Stimulated activated effector memory CD8-positive, alpha-beta T cell treated with anti-CD3 and anti-CD28 coated beads, Interleukin-12 subunit alpha, Interleukin-12 subunit beta, amount 100 ng/mL, for 72 hours (primary cell): ENCODE measurements at regions not wholly inside any gene's neighbourhood (a gene's known extent, or its start where the extent isn't known, plus 50 kb on each side); places are given as distances from the start of the nearest gene placed in this dataset.
A peak's percentile ranks its signal among the peaks of the same experiment; 100 is the strongest.

Source experiments
- ATAC-seq: fragments of 150-1000 bp; cut with Tn5 transposase; 2 replicates; pipeline ENCODE4 v1.10.0; 2021
- DNase-seq, 2 donors: peaks; one replicate each; pipeline ENCODE4 v3.0.0; 2021 to 2022; ENCODE audit warnings: low spot score in 2 of 2
- H3K27ac Mint-ChIP-seq: one replicate; pipeline ENCODE4 v1.8.0; 2022; ENCODE audit warnings: mild to moderate bottlenecking, mixed read lengths
- H3K36me3 Mint-ChIP-seq: one replicate; pipeline ENCODE4 v1.8.0; 2022; ENCODE audit warnings: mild to moderate bottlenecking, mixed read lengths
- H3K4me1 Mint-ChIP-seq: one replicate; pipeline ENCODE4 v1.8.0; 2022; ENCODE audit warnings: mixed read lengths
- H3K4me3 Mint-ChIP-seq: one replicate; pipeline ENCODE4 v1.8.0; 2022; ENCODE audit warnings: mild to moderate bottlenecking, mixed read lengths
- H3K9me3 Mint-ChIP-seq: one replicate; pipeline ENCODE4 v1.8.0; 2022; ENCODE audit warnings: mixed read lengths

DNA sequence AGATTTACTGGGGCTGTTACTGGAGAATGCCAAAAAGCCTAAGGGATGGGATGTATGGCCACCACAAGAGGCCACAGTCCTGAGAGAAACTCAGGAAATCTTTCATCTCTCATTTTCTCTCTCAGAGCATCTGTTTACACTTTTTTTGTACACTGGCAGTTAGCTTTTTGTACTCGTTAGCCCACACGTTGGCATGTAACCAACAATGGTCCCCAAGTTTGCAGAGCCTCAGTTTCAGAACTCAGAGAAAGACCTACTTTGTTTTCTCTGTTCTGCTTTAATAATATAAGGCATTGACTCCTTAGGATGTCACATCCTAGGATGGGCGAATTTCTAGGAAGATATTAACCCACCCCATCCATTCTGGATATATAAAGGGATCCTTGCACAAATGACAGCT lies 183.5 kb downstream of the SUCNR1 start:
- Mint-ChIP-seq H3K9me3 (no peaks in the 10 kb centered on the region), H3K4me1 (no peaks in the 10 kb centered on the region), H3K4me3 (no peak overlapping the region), H3K36me3 (no peaks in the 10 kb centered on the region), H3K27ac (no peak overlapping the region)
- no peak for ATAC-seq
- no peak for DNase-seq

DNA sequence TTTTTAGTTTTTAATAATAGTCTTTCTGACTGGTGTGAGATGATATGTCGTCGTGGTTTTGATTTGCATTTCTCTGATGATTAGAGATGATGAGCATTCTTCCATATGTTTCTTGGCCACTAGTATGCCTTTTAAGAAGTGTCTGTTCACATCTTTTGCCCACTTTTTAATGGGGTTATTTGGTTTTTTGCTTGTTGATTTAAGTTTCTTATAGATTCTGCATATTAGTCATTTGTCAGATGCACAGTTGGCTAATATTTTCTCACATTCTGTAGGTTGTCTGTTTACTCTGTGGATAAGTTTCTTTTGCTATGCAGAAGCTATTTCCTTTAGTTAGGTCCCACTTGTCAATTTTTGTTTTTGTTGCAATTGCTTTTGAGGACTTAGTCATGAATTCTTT lies 185.4 kb downstream of the SUCNR1 start:
- no peaks in the 10 kb centered on the region for H3K9me3 Mint-ChIP-seq
- H3K4me3 Mint-ChIP-seq, result no peak overlapping the region
- H3K4me1 Mint-ChIP-seq, result no peaks in the 10 kb centered on the region
- ATAC-seq (no peak), DNase-seq (no peak)
- no peak overlapping the region for H3K27ac Mint-ChIP-seq
- no peaks in the 10 kb centered on the region for H3K36me3 Mint-ChIP-seq

DNA sequence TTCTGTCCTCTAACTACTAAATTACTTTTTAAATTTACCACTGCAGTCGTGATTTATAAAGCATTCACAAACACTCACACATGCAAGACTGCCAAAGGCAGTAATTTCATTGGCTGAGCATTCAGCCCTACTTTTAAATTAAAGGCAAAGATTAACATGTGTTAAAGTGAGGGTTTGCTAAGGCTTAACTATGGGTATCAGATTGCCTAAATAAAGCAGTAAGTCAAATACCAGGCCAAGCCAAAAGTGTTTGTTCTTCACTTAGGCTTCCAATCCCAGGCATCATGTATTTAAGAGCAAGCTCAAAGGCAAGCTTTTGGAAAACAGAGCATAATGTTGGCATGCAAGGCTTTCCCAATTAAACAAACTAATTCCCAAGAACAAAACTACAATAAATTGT lies 187.3 kb downstream of the SUCNR1 start:
- Mint-ChIP-seq H3K36me3 (no peaks in the 10 kb centered on the region), H3K27ac (no peak overlapping the region), H3K4me1 (no peaks in the 10 kb centered on the region), H3K4me3 (no peak overlapping the region), H3K9me3 (no peaks in the 10 kb centered on the region)
- DNase-seq (no peak), ATAC-seq (no peak)

DNA sequence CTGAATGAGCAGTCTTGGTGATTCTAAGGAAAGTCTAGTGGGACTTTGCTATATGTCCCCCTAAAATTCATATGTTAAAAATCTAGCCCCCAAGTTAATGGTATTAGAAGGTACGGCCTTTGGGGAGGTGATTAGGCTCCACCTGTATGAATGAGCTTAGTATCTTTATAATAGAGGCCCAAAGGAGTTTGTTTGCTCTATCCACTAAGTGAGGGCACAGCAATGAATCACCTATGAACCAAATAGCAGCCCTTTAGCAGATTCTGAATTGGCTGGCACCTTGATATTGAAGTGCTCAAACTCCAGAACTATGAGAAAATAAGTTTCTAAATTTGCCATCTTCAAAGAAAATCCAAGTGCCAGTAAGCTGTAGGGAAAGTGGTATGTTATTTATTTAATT lies 187.9 kb downstream of the SUCNR1 start:
- no peak for DNase-seq
- no peaks in the 10 kb centered on the region for H3K36me3 Mint-ChIP-seq
- H3K4me1 Mint-ChIP-seq, result no peaks in the 10 kb centered on the region
- no peaks in the 10 kb centered on the region for H3K9me3 Mint-ChIP-seq
- no peak overlapping the region for H3K4me3 Mint-ChIP-seq
- no peak for ATAC-seq
- H3K27ac Mint-ChIP-seq, result no peak overlapping the region

DNA sequence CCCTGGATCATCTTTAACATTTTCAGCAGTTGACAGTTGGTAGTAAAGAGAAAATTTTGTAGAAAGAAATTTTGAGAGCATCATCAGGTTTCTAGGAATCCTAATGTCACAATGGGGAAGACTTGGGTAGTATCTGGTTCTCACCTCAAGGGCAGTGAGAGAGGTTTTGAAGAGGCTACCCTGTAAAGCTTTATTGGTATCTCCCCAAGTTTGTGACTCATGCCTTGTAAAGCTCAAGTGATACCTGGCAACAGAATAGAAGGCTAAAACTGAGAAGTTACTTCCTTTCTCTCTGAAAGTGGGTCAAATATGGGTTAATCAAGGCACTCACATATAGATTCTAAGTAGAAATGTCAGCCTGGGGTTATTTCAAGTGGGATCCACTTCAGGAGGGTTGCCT lies 196.4 kb downstream of the SUCNR1 start:
- Mint-ChIP-seq H3K9me3 (no peaks in the 10 kb centered on the region), H3K4me1 (no peaks in the 10 kb centered on the region), H3K36me3 (no peaks in the 10 kb centered on the region), H3K4me3 (no peak overlapping the region), H3K27ac (no peak overlapping the region)
- DNase-seq (no peak), ATAC-seq (peak; percentile 83)

DNA sequence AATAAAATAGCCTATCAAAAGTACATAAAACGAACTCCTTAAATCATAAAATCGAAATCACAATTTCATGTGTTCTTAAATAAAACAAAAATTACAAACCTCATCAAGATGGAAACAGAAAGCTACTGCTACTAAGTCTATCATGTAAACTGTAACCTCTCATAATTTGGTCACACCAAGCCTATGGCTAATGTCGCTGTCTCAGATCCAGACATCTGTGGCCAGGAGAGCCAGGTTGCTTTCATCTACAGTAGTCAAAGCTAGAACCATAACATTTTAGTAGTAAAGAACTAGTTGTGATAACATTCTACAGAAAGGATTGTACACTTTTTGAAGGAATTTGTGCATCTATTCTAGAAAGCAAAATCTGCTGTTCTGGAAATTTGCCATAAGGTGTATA lies 197.4 kb upstream of the MBNL1 start:
- Mint-ChIP-seq H3K4me3 (no peak overlapping the region), H3K36me3 (no peaks in the 10 kb centered on the region), H3K9me3 (no peaks in the 10 kb centered on the region), H3K4me1 (no peaks in the 10 kb centered on the region), H3K27ac (no peak overlapping the region)
- DNase-seq (no peak), ATAC-seq (peak; percentile 55)

DNA sequence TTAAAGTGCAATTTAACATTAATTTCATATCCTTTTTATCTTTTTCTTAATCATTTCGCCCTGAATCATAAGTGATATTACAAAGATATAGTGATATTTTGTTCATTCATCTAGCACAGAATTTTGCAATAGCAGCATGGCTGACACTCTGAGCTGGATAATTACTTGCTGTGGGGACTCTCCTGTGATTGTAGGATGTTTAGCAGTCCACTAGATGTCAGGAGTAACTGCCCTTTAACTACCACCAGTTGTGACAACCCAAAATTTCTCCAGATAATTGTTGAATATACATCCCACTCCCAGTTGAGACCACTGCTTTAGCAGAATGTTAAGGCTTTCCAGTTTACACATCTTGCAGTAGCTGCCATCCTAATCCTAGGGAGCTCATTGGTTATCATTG lies 196.8 kb upstream of the MBNL1 start:
- ATAC-seq (peak; percentile 71), DNase-seq (no peak)
- Mint-ChIP-seq H3K9me3 (no peaks in the 10 kb centered on the region), H3K4me1 (no peaks in the 10 kb centered on the region), H3K4me3 (no peak overlapping the region), H3K27ac (no peak overlapping the region), H3K36me3 (no peaks in the 10 kb centered on the region)

DNA sequence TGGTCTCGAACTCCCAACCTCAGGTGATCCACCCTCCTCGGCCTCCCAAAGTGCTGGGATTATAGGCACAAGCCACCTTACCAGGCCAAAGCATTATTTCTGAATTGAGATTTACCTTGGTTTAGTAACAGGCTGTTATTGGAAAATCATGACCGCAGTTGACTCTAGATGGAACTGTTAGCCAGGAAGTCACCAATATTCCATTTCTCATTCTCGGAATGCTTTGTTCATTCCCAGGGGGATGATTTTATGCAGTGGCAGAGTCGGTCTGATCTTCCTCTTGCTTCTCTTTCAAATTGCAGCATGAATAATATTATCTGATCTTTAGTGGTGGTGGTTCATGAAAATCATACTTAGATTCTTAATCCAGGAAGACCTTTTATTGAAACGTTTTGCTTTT lies 195.5 kb upstream of the MBNL1 start:
- Mint-ChIP-seq H3K27ac (no peak overlapping the region), H3K4me3 (no peak overlapping the region), H3K4me1 (no peaks in the 10 kb centered on the region), H3K9me3 (no peaks in the 10 kb centered on the region), H3K36me3 (no peaks in the 10 kb centered on the region)
- ATAC-seq (no peak), DNase-seq (no peak)

DNA sequence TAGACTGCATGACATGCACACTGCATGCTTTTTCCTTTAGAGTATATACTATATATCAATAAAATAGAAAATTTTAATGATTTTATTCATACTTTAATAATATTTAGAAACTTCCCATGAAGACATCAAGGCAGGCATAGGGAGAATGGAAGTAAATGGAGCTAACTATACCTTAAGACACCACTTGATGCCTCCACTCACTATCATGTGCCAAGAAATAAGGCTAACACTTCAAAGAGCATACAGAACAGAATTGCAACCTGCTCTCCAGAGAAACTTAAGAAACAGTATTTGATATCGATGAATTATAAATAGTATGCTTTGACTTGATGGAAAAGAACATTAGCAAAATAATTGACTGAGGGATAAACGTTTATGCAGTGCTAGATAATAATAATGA lies 192.6 kb upstream of the MBNL1 start:
- no peaks in the 10 kb centered on the region for H3K36me3 Mint-ChIP-seq
- H3K4me3 Mint-ChIP-seq, result no peak overlapping the region
- no peak overlapping the region for H3K27ac Mint-ChIP-seq
- H3K9me3 Mint-ChIP-seq, result peaks cover 2% of the 10 kb centered on the region
- no peaks in the 10 kb centered on the region for H3K4me1 Mint-ChIP-seq
- no peak for ATAC-seq
- DNase-seq, result no peak

DNA sequence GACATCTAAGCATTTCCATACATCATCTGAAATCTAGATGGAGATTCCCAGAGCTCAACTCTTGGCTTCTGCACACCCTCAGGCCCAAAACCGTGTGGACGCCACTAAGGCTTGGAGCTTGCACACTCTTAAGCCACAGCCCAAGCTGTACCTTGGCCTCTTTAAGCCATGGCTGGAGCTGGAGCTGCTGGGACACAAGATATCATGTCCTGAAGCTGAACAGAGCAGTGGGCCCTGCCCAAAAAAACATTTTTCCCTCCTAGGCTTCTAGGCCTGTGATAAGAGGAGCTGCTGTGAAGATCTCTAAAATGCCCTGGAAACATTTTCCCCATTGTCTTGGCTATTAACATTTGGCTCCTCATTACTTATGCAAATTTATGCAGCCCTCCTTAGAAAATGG lies 188.7 kb upstream of the MBNL1 start:
- H3K36me3 Mint-ChIP-seq, result no peaks in the 10 kb centered on the region
- H3K4me3 Mint-ChIP-seq, result no peak overlapping the region
- no peak overlapping the region for H3K27ac Mint-ChIP-seq
- ATAC-seq, result no peak
- no peak for DNase-seq
- H3K9me3 Mint-ChIP-seq, result peaks cover 2% of the 10 kb centered on the region
- no peaks in the 10 kb centered on the region for H3K4me1 Mint-ChIP-seq

DNA sequence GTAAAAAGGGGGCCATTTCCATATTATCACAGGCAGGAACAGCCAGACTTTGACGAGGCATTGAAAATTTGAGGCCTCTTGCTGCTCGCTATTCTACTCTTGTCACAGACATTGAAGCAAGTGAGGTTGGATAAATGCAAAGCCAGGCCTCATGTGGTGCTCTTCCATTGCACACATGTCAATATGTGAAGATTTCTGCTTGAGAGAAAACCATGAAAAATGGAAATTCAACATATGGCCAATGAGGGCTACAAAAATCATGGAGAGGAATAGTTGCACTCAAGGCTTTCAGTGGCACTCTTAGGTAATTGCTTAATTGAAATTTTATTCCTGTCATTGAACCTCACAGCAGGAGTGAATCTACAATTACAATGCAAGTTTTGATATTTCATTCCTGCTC lies 185.6 kb upstream of the MBNL1 start:
- ATAC-seq, result no peak
- DNase-seq, result no peak
- no peaks in the 10 kb centered on the region for H3K36me3 Mint-ChIP-seq
- H3K4me1 Mint-ChIP-seq, result no peaks in the 10 kb centered on the region
- peaks cover 2% of the 10 kb centered on the region for H3K9me3 Mint-ChIP-seq
- no peak overlapping the region for H3K4me3 Mint-ChIP-seq
- H3K27ac Mint-ChIP-seq, result no peak overlapping the region

DNA sequence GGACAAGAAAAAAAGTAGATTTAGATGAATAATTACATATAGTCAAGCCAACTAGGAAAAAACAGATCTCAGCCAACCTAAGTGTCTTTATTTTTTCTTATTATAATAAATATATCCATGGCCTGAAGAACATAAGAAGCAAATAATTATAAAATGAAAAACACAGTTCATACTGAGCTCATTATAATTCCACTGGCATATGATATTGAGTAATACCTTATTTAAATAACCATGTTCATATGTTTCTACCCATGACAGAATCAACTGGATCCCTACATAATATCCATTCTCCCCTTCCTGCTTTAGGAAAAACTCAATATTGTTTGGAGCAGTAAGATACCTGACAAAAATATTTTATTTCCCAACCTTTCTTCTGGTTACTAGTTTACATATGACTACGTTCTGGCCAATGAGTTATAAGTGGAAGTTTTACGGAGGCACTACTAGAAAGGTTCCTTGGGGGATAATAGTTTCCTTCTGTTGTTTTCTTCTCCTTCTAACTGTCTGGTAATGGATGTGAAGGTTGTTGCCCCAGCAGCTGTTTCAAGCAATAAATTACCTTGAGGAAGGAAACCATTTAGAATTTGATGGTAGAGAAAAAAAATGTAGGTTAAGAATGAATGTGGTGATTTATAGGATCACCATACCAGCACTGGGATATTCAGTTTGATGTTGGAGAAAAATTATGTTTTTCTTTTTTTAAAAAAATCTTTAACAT lies 184.1 kb upstream of the MBNL1 start:
- H3K4me1 Mint-ChIP-seq, result no peaks in the 10 kb centered on the region
- no peak overlapping the region for H3K4me3 Mint-ChIP-seq
- ATAC-seq (no peak), DNase-seq (no peak)
- no peak overlapping the region for H3K27ac Mint-ChIP-seq
- peaks cover 2% of the 10 kb centered on the region for H3K9me3 Mint-ChIP-seq
- no peaks in the 10 kb centered on the region for H3K36me3 Mint-ChIP-seq

DNA sequence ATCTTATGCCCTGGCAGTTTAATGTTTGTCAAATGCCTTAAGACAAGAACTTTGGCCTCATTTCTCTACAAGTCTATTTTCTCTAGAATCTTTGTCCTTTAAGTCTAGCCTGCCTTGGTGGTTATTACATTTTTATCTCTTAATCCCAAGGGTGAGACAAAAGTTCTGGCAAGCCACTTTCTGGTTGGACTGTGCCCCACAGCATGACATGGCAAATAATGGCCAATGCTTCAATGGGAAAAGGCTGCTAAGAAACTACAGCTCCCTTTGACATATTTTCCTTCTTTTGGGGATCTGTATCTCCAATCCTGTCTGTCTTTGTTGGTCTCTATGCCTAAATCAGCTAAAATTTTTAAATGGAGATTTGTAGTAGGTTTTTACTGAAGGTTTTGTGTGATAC lies 181.6 kb upstream of the MBNL1 start:
- no peak overlapping the region for H3K27ac Mint-ChIP-seq
- ATAC-seq (no peak), DNase-seq (no peak)
- H3K4me1 Mint-ChIP-seq, result no peaks in the 10 kb centered on the region
- H3K36me3 Mint-ChIP-seq, result no peaks in the 10 kb centered on the region
- no peaks in the 10 kb centered on the region for H3K9me3 Mint-ChIP-seq
- H3K4me3 Mint-ChIP-seq, result no peak overlapping the region

DNA sequence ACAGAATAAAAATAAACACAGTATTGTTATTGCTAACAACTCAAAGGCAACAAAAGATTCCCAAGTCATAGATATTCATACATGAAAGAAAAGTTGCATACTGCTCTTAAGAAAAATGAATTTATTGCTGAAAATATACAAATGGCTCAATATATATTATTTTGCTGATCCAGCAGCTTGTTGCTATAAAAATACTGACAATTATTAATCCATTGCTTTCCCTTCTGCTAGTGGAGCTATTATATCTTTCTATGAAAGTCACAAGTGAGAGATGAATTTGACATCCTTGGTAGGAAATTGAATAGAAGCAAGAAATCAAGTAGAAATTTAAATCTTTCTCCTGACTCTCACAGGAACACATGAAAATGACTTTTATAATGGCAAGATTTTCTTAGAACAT lies 179.2 kb upstream of the MBNL1 start:
- no peak overlapping the region for H3K27ac Mint-ChIP-seq
- H3K9me3 Mint-ChIP-seq, result no peaks in the 10 kb centered on the region
- H3K4me1 Mint-ChIP-seq, result no peaks in the 10 kb centered on the region
- ATAC-seq (no peak), DNase-seq (no peak)
- H3K36me3 Mint-ChIP-seq, result no peaks in the 10 kb centered on the region
- no peak overlapping the region for H3K4me3 Mint-ChIP-seq

DNA sequence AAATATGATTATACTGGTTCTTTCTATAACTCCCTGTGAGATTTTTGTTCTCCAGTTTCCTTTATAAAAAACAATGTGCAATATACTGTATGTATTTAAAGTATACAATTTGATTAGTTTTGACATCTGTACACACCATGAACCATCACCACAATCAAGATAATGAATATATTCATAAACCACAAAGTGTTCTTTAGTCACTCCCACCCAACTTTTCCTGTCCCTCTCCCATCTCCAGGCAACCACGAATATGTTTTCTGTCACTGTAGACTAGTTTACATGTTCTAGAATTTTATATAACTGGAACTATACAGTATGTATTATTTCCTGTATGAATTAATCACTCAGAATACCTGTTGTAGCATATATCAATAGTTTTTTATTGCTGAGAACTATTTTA lies 177.0 kb upstream of the MBNL1 start:
- H3K4me1 Mint-ChIP-seq, result no peaks in the 10 kb centered on the region
- H3K4me3 Mint-ChIP-seq, result no peak overlapping the region
- H3K27ac Mint-ChIP-seq, result no peak overlapping the region
- ATAC-seq (no peak), DNase-seq (no peak)
- H3K9me3 Mint-ChIP-seq, result no peaks in the 10 kb centered on the region
- no peaks in the 10 kb centered on the region for H3K36me3 Mint-ChIP-seq

DNA sequence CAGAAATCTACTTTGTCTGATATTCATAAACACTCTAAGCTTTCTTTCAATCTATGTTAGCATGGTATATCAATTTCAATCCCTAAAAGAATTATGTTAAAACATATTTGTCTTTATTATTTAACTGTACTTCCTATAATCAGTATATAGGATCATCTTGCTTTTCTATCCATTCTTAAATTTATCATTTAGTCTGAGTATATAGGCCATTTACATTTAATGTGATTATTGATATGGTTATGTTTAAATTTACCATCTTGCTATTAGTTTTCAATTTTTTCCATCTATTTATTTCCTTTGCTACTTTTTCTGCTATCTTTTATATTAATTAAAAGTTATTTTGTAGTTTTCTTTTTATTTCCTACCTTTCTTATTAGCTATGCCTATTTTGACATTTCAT lies 174.8 kb upstream of the MBNL1 start:
- no peaks in the 10 kb centered on the region for H3K9me3 Mint-ChIP-seq
- H3K4me1 Mint-ChIP-seq, result no peaks in the 10 kb centered on the region
- H3K4me3 Mint-ChIP-seq, result no peak overlapping the region
- no peak for ATAC-seq
- no peak for DNase-seq
- no peaks in the 10 kb centered on the region for H3K36me3 Mint-ChIP-seq
- H3K27ac Mint-ChIP-seq, result no peak overlapping the region

DNA sequence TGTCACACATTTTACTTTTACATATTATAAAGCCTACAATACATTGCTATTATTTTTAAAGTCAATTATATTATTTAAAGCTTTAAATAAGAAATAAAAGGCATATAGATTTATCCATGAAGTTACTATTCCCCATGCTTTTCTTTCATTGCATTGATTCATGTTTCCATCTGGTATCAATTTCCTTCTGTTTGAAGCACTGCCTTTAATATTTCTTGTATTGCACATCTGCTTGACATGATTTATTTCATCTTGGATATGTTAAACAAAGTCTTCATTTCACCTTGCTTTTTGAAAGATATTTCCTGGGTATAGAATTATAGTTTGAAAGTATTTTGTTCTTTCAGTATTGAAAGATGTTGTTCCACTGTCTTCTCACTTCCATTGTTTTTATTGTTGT lies 174.3 kb upstream of the MBNL1 start:
- Mint-ChIP-seq H3K4me1 (no peaks in the 10 kb centered on the region), H3K9me3 (no peaks in the 10 kb centered on the region), H3K27ac (no peak overlapping the region), H3K4me3 (no peak overlapping the region), H3K36me3 (no peaks in the 10 kb centered on the region)
- no peak for DNase-seq
- ATAC-seq, result no peak
